Testis (tissue), 2 donors: ENCODE measurements at regions not wholly inside any gene's neighbourhood (a gene's known extent, or its start where the extent isn't known, plus 50 kb on each side); places are given as distances from the start of the nearest gene placed in this dataset.

Experiments used
- CTCF ChIP-seq, 3 experiments: fragments of 450-650 bp in 2 of 3; fragments of 200-600 bp in 1 of 3; sonication (generic) in 1 of 3; IDR thresholded peaks; one replicate each; pipeline ENCODE4 v1.5.1; 2016 to 2019; ENCODE audit warnings: antibody characterized with exemption in 3 of 3, mild to moderate bottlenecking in 2 of 3, moderate library complexity in 1 of 3
- POLR2A ChIP-seq: fragments of 450-650 bp; IDR thresholded peaks from one replicate; pipeline ENCODE4 v1.6.1; 2017; ENCODE audit warnings: antibody characterized with exemption, mild to moderate bottlenecking, moderate library complexity

- TF ChIP-seq POLR2A (no peak), CTCF (IDR thresholded peaks at IDR 0.05) (no peak)
These were observed 59.5 kb upstream of the POU3F3 start for GRCh38 chr2:104794441-104794840.
